ENCODE measurements at regions not wholly inside any gene's neighbourhood (a gene's known extent, or its start where the extent isn't known, plus 50 kb on each side); places are given as distances from the start of the nearest gene placed in this dataset.

DNA sequence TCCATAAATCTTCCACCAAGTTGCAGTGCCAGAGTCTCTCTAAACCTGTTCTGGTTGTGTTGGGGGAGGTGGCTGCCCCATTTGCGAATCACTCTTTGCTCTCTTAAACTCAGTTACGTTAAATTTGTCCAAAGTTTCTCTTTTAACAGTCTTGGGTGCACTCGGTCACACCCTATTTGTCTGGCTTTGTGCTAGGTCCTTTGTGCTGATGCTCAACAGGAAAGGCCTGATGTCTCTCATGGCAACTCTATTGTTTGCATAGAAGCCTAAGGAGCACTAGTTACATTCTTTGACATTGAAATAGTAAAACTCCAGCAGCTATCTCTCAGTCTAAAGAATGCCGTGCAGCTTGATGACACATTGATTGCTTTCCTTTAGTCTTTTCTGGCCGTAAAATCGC lies 105.1 kb downstream of the TRMT11 start:
- no peak for DNase-seq (ENCODE audit: low read depth in 2 of 3, low spot score in 1 of 3)

DNA sequence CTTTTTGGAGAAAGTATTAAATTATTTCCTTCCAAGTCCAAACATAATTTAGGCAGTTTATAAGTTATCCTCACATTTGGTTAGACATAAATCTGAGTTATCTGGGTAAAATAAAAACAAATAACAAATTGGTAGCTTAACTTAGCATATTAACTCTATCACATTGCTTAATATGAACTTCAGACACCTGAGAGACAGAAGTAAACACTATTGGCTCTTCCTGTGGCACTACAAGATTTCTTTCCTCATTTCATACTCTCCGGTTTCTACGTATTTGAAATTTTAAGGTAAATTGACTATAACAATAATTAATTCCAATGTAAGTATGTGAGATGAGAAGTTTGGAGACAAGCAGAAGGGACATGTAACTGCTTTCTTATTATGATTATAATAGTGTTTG lies 106.8 kb downstream of the TRMT11 start:
- DNase-seq (ENCODE audit: low read depth in 2 of 3, low spot score in 1 of 3) = no peak

DNA sequence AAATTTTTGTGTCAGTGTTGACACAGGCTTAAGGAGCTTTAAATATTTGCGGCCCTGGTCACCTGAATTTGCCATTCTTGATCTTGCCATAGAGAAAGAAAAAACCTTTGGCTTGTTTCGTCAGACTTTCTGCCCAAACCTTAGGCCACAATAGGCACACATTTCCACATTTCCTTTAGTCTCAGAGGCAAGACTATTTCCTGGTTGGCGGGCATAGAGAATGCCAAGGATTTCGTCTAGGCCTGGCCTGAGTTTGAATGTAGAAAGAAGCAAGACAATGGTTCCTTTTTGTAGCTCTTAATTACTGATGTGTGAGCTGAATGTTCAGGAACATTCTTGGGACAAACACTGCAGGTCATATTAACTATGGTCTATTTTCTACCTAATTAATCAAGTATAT lies 108.1 kb downstream of the TRMT11 start:
- DNase-seq (ENCODE audit: low read depth in 2 of 3, low spot score in 1 of 3) = no peak

DNA sequence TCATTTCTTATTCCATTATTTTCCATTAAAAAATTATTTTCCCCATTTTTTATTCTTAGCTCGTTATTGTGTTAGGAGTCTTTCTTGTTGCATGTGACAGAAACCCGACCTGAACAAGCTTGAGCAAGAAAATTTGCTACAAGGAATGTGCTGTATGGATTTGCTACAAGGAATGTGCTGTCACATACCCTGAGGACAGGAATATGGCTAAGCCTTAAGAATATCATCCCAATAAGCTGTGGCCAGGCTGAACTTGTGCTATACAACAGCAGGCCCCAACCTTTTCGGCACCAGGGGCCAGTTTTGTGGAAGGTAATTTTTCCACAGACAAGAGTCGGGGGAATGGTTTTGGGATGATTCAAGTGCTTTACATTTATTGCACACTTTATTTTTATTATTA lies 114.0 kb downstream of the TRMT11 start:
- no peak for DNase-seq (ENCODE audit: low read depth in 2 of 3, low spot score in 1 of 3)

DNA sequence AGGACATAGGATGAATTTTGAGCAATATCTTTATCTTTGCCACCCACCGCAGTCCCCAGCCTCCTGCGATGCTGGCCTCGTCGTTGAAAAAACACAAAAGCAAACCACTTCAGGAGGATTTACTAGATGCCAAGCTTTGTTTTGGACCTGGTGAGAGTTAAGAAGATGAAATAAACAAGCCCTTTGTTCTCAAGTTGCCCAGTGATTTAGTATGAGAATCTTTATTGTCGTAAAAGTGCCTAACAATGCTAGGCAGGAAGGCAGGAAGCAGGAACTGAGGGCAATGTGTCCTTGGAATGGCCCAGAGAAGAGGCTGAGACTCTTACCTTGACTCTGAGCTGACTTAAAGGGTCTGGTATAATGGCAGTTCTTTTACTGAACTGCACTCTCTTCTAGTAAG lies 116.0 kb downstream of the TRMT11 start:
- DNase-seq (ENCODE audit: low read depth in 2 of 3, low spot score in 1 of 3) = no peak

DNA sequence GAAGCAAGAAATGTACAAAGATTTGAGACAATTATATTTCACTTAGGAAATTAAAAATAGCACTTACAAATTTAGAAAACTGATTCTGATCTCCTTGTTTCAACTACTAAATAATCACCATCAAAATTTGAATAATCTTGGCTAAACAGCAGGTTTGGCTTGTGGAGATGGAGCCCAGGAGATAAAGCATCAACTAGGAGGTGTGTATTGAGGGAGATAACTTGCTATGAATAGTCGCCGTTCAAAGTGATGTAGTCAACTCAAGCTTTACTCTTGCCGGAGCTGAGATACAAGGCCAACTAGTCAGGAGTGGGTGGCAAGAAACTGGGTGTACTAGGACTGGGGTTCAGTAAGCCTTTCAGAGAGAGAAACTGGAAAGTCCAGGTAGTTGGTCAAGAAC lies 117.7 kb downstream of the TRMT11 start:
- DNase-seq (ENCODE audit: low read depth in 2 of 3, low spot score in 1 of 3) = no peak

DNA sequence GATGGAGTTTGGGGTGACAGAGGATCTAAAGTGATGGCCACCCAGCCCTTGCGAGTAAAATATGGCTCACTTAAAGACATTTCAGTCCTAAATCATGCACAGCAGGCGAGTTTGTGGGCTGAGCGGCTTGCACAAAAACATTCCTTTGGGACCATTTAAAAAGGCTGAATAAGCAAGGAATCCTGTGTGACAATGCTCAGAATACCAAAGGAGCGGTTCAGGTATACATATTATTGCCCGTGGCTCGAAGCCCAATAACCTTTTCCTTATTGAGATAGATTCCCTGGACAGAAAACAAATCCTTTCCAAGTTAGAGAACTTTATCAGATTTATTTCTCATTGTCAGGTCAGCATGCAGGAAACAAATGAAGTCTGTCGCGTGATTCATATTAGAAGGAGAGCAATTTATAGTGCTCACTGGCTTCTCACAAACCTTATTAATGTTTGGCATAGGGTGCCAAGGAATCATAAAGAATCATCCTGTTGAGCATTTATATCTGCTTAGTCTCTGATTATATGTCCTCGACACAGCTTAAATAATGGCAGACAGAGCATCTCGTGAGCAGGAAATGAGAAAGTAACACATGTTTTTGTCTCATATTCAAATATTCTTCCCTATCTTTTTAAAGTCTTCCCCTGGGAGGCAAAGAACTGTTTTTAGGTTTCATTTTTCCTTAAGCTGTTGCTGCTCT lies 121.3 kb downstream of the TRMT11 start:
- DNase-seq (ENCODE audit: low read depth in 2 of 3, low spot score in 1 of 3) = no peak

DNA sequence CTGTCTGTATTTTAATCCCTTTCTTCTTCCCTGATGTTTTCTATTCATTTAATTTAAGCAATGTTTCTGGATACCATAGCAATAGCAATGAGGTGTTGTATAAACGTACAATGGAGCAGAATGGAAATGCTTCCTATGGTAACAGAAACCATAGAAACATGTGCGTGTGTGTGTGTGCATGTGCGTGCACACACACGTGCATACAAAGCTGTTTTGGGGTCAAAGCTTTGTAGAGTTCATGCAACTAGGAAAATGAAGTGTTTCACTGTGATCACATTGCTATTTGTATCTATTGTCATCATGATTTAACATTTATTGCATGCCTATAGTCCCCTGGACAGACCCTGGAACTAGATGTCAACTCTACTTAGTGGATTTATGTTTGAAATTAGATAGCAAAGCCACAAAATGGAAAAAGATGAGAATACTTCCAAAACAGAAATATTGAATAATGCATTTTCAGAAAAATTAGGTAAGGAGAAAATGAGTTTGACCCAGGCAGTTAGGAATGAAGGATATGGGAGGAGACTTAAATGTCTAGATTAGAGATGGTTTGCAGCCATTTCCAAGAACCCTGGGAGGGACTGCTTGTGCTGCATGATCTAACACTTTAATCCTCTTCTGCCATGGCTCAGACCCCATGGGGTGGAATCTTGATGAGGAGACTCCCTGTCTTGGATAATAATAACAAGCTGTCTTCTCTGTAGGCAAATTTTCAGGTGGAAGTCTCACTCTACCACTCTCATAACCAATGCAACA lies 124.4 kb downstream of the TRMT11 start:
- DNase-seq (ENCODE audit: low read depth in 2 of 3, low spot score in 1 of 3) = no peak

DNA sequence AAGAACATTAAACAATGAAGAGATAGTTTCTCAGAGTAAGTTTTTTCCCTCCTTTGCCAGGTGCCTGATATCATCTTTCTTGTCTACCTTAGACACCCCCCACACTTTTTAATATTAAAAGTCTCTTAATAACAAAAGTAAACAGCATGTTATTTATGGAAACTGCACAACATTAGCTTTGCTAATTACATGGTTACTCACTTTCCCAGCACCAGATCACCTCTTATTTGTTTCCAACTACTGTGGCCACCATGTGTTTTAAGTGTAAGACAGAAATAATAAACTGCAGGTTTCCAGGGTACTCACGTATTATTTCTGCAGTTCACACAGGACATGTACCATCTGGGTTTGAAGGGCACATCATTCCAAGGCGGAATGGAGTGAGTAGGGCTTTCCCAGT lies 125.0 kb downstream of the TRMT11 start:
- no peak for DNase-seq (ENCODE audit: low read depth in 2 of 3, low spot score in 1 of 3)

DNA sequence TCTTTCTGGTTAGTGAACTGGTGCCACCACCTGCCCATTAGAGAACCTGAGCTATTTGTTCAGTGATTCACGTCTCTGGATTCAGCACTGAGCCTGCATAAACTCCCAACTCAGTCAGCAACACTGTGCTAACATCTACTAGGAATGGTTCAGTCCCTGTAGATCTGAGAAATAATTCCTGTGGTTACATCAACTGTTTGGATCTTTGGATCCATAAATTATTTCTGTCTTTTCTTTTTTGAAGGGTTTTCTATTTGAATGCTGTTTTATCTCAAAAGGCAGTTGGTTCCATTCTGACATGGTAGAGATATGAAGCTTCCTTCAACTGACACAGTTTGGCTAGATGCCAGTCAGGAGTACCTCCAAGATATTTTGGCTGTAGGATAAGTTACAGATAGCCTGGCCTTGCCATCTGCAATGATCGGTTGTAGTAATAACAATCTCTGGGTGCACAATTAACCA lies 125.9 kb downstream of the TRMT11 start:
- DNase-seq (ENCODE audit: low read depth in 2 of 3, low spot score in 1 of 3) = no peak

DNA sequence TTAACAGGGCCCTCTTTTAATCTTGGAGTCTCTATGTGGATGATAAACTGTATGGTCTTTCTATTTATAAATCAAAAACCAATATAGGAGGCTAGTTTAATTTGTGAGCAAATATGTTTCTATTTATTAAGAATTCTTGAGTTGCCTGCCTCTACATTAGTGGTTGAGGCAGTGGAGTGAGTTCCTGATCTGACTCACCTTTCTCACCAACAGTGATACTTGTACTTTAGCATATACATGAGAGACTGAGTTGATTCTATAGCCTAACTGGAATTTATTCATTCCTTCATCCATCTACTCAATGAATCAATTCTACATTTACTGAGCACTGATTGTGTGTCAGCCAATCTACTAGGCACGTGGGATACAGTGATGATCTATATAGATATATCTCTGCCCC lies 126.9 kb downstream of the TRMT11 start:
- DNase-seq (ENCODE audit: low read depth in 2 of 3, low spot score in 1 of 3) = no peak

DNA sequence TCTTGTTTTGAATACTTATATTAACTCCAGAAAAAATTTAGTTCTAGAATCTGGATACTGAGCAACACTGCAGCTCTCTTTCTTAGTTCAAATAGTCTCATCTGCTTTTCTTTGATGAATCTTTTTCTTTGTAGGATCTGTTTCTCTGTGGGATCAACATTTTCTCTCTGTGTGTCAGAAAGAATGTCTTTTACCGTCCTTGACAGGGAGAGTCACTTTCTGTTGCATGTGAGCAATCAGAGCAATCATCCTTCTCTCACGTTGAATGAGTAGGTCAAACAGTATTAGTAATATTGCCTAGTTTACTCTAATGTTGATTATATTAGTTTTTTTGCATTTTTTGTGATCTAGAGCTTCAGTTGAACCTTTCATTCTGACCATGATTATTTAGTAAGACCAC lies 130.9 kb downstream of the TRMT11 start:
- no peak for DNase-seq (ENCODE audit: low read depth in 2 of 3, low spot score in 1 of 3)

DNA sequence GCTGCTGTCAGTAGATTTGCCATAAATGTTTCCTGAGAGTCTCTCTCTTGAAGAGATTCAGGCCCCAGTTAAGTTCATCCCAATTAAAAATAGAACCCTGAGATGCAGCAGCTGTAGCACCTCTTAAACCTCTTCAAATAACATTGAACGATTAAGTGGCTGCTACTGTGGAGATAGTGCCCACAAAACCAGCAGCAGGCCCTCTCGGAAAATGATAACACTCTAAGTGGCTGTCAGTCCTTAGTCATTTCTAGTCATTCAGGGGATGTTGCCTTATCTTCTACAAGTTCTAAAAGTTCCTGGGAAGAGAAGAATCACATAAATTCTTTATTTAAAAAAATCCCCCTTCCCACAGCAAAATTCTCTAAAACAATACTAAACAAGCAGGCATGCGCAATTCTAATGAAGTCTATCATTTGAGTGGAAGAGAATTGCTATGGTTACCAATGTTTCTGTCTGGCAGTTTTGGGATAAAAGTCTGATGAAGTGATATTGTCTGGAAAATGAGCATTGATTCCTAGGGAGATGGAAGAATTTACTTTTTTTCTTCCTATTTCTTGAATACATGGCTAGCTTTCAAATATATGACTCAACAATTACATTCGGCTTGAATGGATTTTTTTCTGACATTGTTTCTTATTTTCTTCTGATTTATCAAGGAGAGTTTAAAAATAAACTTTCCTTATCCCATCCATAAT lies 131.9 kb downstream of the TRMT11 start:
- DNase-seq (ENCODE audit: low read depth in 2 of 3, low spot score in 1 of 3) = no peak

DNA sequence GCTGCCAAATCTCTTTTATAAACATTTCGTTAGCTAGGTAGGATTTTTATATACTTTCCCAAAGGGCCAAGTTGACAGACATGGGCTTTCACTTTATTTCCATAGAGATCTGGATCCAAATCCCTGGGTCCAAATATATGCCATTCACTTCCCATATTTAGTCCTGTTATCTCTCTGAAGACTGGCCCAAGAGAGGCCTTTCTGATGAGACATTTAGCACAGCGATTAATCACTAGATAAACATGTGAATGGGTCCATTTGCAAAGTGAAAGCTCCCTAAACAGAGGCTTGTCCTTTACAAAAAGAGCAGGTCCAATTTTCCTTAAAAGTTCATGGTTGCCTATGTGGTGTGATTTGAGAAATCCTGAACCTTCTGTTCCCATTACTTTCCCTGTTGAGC lies 132.6 kb downstream of the TRMT11 start:
- no peak for DNase-seq (ENCODE audit: low read depth in 2 of 3, low spot score in 1 of 3)

DNA sequence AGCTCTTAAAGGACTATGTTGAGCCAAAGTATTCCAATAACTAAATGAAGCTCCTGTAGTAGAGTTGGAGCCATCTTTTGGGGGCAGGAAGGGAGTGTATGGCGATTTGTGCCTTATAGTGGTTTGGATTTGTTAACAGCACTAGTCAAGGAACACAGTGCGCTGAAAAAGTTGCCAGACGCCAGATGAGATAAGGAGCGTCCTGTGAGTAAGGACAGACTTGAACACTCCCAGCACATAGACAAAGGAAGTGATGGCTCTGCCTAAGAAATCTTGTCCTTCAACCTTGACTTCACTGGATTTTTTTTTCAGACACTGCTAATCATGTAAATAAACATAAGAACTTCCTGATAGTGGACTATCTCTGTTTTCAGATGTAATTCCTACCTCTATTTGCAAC lies 136.9 kb downstream of the TRMT11 start:
- no peak for DNase-seq (ENCODE audit: low read depth in 2 of 3, low spot score in 1 of 3)

DNA sequence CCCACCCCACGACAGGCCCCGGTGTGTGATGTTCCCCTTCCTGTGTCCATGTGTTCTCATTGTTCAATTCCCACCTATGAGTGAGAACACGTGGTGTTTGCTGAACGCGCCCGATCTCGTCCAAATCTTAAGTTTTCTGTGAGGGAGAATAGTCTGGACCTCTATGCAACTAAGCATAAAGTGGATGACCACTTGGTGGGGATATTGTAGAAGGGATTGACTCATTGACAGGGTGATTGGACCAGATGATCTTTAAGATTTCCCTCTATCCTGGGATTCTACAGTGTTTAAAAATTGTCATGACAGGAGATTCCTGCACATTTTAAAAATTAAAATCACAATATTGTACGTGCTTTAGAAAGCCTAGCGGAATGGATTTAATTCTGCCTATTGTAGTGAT lies 141.3 kb downstream of the TRMT11 start:
- no peak for DNase-seq (ENCODE audit: low read depth in 2 of 3, low spot score in 1 of 3)

DNA sequence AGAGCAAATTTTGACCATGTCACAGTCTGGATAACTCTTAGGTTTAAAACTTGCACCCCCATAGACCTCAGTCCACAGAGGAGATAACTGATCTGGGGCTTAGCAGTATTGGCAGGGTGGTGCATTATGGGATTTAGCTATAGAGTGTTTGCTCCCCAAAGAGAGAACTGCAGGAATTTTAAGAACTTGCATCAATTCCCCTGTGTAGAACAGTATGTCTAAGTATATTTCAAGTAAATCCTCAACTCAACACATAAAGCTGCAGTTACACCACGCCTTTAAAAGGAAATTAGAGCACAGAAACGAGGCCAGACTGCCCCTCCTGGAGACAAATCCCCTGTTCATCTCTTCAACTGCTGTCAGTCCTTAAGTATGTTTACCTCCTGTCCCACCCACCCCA lies 144.9 kb downstream of the TRMT11 start:
- DNase-seq (ENCODE audit: low read depth in 2 of 3, low spot score in 1 of 3) = no peak

DNA sequence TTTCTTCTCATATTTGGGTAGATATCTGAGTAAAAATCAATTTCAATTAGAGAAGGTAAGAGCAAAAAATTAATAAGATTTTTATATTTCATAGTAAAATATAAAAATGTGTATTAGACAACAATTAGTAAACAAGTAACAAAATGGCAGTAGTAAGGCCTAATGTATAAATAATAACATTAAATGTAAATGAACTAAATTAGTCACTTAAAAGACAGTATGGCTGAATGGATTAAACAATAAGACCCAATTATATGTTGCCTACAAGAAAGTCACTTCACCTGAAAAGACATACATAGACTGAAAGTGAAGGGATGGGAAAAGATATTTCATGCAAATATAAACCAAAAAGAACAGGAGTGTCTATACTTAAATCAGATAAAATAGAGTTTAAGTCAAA lies 147.6 kb downstream of the TRMT11 start:
- DNase-seq (ENCODE audit: low read depth in 2 of 3, low spot score in 1 of 3) = no peak

DNA sequence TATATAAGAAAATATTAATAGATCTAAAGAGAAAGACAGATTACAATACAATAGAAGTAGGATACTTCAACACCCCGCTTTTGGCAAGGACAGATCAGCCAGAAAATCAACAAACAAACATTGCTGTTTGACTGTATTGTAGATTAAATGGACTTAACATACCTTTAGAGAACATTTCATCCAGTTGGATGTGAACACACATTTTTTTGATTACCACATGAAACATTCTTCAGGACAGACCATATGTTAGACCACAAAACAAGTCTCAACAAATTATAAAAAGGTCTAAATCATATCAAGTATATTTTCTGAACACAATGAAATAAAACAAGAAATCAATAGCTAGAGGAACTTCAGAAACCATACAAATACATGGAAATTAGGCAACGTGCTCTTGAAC lies 148.2 kb downstream of the TRMT11 start:
- DNase-seq (ENCODE audit: low read depth in 2 of 3, low spot score in 1 of 3) = no peak

DNA sequence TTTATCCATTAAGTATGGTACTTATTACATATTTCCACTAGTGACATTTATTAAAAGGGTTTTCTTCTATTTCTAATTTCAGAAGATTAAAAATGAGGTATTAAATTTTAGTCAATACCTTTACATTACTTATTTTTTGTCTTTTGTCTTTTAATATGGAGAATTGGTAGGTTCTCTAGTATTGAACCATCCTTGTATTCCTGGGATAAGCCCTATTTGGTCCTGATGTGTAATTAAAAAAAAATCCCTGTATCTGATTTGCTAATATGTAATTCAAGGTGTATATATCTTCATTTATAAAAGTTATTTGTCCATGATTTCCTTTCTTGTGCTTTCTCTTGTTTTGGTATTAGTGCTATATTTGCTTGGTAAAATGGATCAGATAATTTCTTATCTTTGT lies 153.7 kb downstream of the TRMT11 start:
- DNase-seq (ENCODE audit: low read depth in 2 of 3, low spot score in 1 of 3) = no peak

DNA sequence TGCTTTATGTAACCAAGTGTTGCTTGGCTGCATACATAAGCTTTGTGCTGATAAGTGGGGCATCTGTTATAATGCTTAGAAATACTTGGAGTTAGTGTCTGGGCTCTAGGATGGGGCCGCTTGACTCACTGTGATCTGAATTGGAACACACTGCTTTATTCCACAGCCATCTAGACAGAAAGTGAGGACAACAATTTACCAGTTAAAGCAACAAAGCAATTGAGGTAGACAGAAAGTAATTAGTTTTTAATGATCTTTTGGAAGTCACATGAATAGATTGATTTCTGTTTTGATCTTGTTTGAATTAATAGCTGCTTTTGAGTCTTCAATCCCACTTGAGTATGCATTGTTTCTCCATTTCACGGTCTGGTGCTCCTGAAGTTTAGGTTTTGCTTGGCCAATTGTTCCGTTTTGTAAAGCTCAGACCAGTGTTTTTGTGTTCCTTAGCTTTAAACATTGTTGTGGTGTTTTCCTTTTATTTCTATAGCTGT lies 157.5 kb downstream of the TRMT11 start:
- no peak for DNase-seq (ENCODE audit: low read depth in 2 of 3, low spot score in 1 of 3)

DNA sequence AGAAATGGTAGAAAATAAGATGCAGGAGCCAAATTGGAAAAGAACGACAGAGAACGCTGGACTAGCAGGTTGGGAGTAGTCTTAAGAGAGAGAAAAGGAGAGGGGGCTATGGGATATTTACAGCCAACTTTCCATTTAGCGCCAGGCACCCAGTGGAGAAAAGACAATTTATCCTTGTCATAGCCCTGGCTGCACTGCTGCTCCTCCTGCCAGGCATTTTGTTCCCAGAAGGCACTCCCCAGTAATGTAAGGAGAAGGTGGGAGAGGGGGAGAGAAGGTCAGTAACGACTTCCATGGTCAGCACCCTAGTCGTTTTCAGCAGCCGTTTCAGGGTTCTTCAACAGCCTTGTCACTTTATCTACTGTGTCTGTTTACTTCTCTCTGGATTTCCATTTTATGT lies 159.0 kb downstream of the TRMT11 start:
- DNase-seq (ENCODE audit: low read depth in 2 of 3, low spot score in 1 of 3) = no peak

Measured in stimulated activated CD4-positive, alpha-beta T cell treated with anti-CD3 and anti-CD28 coated beads, Interleukin-12 subunit alpha, Interleukin-12 subunit beta, amount 100 ng/mL, for 48 hours (primary cell).